HepG2 (cell line): ENCODE measurements at regions not wholly inside any gene's neighbourhood (a gene's known extent, or its start where the extent isn't known, plus 50 kb on each side); places are given as distances from the start of the nearest gene placed in this dataset.
A peak's percentile ranks its signal among the peaks of the same experiment; 100 is the strongest.
"Not testable (repeated sequence)": the region's sequence is repeated elsewhere in the genome, so short reads cannot be mapped to it uniquely, and the experiment has no call there.

Experiments used
- ATF4 ChIP-seq, 2 experiments: fragments of 450-650 bp in 1 of 2; sonication (generic) in 1 of 2; formaldehyde crosslinking; IDR thresholded peaks; 2 replicates each; pipeline versions ENCODE4 v1.5.0 to v1.8.0; 2020 to 2022; ENCODE audit warnings: mild to moderate bottlenecking in 1 of 2, missing genetic modification reagents in 1 of 2
- ELF1 ChIP-seq: sonication (generic); formaldehyde crosslinking; IDR thresholded peaks from 2 replicates; pipeline ENCODE4 v1.4.0; 2020; ENCODE audit warnings: missing genetic modification reagents
- FOXO1 ChIP-seq: sonication (generic); formaldehyde crosslinking; IDR thresholded peaks from 2 replicates; pipeline ENCODE4 v1.4.0; 2020; ENCODE audit warnings: missing genetic modification reagents
- GABPA ChIP-seq, 2 experiments: IDR thresholded peaks; 2 replicates each; pipeline ENCODE4 v1.6.1; 2011 to 2016; ENCODE audit warnings: low read depth in 2 of 2, low read length in 1 of 2, missing biosample characterization in 1 of 2, missing genetic modification characterization in 1 of 2
- GMEB1 ChIP-seq: sonication (generic); formaldehyde crosslinking; IDR thresholded peaks from 2 replicates; pipeline ENCODE4 v1.5.1; 2020; ENCODE audit warnings: missing genetic modification reagents, mild to moderate bottlenecking, borderline replicate concordance
- HINFP ChIP-seq: sonication (generic); formaldehyde crosslinking; IDR thresholded peaks from 2 replicates; pipeline ENCODE4 v1.4.0; 2020; ENCODE audit warnings: low read depth, mild to moderate bottlenecking, missing genetic modification reagents
- HIVEP1 ChIP-seq: sonication (generic); formaldehyde crosslinking; IDR thresholded peaks from 2 replicates; pipeline ENCODE4 v1.4.0; 2020; ENCODE audit warnings: mild to moderate bottlenecking, missing genetic modification reagents
- HOXA3 ChIP-seq: sonication (generic); formaldehyde crosslinking; IDR thresholded peaks from 2 replicates; pipeline ENCODE4 v1.5.0; 2020; ENCODE audit warnings: missing genetic modification reagents
- KDM5B ChIP-seq: sonication (generic); formaldehyde crosslinking; IDR thresholded peaks from 2 replicates; pipeline ENCODE4 v1.4.0; 2020; ENCODE audit warnings: missing genetic modification reagents, mild to moderate bottlenecking, borderline replicate concordance
- KMT2A ChIP-seq: sonication (generic); formaldehyde crosslinking; IDR thresholded peaks from 2 replicates; pipeline ENCODE4 v1.4.0; 2020; ENCODE audit warnings: missing genetic modification reagents
- NONO ChIP-seq, 2 experiments: fragments of 450-650 bp in 1 of 2; sonication (generic) in 1 of 2; formaldehyde crosslinking in 1 of 2; IDR thresholded peaks in 1 of 2; conservative IDR thresholded peaks in 1 of 2; 2 replicates each; pipeline versions ENCODE4 v1.6.1 to v1.8.0; 2017 to 2022; ENCODE audit warnings: mild to moderate bottlenecking in 1 of 2, missing genetic modification reagents in 1 of 2, moderate library complexity in 1 of 2
- SIN3A ChIP-seq: IDR thresholded peaks from 2 replicates; pipeline ENCODE4 v1.6.1; 2011; ENCODE audit warnings: low read depth, mild to moderate bottlenecking, control low read depth, low read length, borderline replicate concordance
- TAF1 ChIP-seq: sonication (generic); formaldehyde crosslinking; IDR thresholded peaks from 2 replicates; pipeline ENCODE4 v1.4.0; 2020; ENCODE audit warnings: missing genetic modification reagents
- ZNF777 ChIP-seq: sonication (generic); formaldehyde crosslinking; IDR thresholded peaks from 2 replicates; pipeline ENCODE4 v1.4.0; 2020; ENCODE audit warnings: missing genetic modification reagents
- TF ChIP-seq, protein P1 (sequence below): sonication (generic); formaldehyde crosslinking; IDR thresholded peaks from 2 replicates; pipeline ENCODE4 v1.4.0; 2020; ENCODE audit warnings: missing genetic modification reagents
- TF ChIP-seq, protein P2 (sequence below): sonication (generic); formaldehyde crosslinking; IDR thresholded peaks from 2 replicates; pipeline ENCODE4 v1.5.1; 2020; ENCODE audit warnings: mild to moderate bottlenecking, missing genetic modification reagents, moderate library complexity

GRCh38 chr10:46786518-46787320, 124.5 kb upstream of the PTPN20 start (continued):
- TF ChIP-seq, protein P1, sequence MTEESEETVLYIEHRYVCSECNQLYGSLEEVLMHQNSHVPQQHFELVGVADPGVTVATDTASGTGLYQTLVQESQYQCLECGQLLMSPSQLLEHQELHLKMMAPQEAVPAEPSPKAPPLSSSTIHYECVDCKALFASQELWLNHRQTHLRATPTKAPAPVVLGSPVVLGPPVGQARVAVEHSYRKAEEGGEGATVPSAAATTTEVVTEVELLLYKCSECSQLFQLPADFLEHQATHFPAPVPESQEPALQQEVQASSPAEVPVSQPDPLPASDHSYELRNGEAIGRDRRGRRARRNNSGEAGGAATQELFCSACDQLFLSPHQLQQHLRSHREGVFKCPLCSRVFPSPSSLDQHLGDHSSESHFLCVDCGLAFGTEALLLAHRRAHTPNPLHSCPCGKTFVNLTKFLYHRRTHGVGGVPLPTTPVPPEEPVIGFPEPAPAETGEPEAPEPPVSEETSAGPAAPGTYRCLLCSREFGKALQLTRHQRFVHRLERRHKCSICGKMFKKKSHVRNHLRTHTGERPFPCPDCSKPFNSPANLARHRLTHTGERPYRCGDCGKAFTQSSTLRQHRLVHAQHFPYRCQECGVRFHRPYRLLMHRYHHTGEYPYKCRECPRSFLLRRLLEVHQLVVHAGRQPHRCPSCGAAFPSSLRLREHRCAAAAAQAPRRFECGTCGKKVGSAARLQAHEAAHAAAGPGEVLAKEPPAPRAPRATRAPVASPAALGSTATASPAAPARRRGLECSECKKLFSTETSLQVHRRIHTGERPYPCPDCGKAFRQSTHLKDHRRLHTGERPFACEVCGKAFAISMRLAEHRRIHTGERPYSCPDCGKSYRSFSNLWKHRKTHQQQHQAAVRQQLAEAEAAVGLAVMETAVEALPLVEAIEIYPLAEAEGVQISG, result peak; percentile 32; the same call in 1 of the 2 replicates
- TF ChIP-seq ELF1 (peak; percentile 20; the same call in 1 of the 2 replicates), HOXA3 (CRISPR knock-in tag) (peak; percentile 55), KMT2A (peak; percentile 73), ATF4 (CRISPR knock-in tag; IDR thresholded peaks at IDR 0.05) (0 out of 4 replicates have a peak, but pooled peaks of 1 of the 2 experiments have one; percentile 13), HIVEP1 (CRISPR knock-in tag) (0 out of 2 replicates have a peak, but pooled peaks have one; percentile 33), SIN3A (0 out of 2 replicates have a peak, but pooled peaks have one; percentile 33), ZNF777 (CRISPR knock-in tag) (peak; percentile 46; the same call in 1 of the 2 replicates), GABPA (IDR thresholded peaks at IDR 0.05; ENCODE audit: low read depth, low read length) (peak; percentile 69), GABPA (CRISPR knock-in tag; IDR thresholded peaks at IDR 0.05; ENCODE audit: low read depth) (peak; percentile 90), GMEB1 (CRISPR knock-in tag) (0 out of 2 replicates have a peak, but pooled peaks have one; percentile 35), KDM5B (0 out of 2 replicates have a peak, but pooled peaks have one; percentile 34), HINFP (peak; percentile 96), NONO (CRISPR knock-in tag; conservative IDR thresholded peaks at IDR 0.05) (peak; percentile 57), TAF1 (CRISPR knock-in tag) (peak; percentile 72), FOXO1 (CRISPR knock-in tag) (peak; percentile 72; the same call in 1 of the 2 replicates)
- TF ChIP-seq, protein P2, sequence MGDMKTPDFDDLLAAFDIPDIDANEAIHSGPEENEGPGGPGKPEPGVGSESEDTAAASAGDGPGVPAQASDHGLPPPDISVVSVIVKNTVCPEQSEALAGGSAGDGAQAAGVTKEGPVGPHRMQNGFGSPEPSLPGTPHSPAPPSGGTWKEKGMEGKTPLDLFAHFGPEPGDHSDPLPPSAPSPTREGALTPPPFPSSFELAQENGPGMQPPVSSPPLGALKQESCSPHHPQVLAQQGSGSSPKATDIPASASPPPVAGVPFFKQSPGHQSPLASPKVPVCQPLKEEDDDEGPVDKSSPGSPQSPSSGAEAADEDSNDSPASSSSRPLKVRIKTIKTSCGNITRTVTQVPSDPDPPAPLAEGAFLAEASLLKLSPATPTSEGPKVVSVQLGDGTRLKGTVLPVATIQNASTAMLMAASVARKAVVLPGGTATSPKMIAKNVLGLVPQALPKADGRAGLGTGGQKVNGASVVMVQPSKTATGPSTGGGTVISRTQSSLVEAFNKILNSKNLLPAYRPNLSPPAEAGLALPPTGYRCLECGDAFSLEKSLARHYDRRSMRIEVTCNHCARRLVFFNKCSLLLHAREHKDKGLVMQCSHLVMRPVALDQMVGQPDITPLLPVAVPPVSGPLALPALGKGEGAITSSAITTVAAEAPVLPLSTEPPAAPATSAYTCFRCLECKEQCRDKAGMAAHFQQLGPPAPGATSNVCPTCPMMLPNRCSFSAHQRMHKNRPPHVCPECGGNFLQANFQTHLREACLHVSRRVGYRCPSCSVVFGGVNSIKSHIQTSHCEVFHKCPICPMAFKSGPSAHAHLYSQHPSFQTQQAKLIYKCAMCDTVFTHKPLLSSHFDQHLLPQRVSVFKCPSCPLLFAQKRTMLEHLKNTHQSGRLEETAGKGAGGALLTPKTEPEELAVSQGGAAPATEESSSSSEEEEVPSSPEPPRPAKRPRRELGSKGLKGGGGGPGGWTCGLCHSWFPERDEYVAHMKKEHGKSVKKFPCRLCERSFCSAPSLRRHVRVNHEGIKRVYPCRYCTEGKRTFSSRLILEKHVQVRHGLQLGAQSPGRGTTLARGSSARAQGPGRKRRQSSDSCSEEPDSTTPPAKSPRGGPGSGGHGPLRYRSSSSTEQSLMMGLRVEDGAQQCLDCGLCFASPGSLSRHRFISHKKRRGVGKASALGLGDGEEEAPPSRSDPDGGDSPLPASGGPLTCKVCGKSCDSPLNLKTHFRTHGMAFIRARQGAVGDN (CRISPR knock-in tag), result peak; percentile 76
- TF ChIP-seq NONO (IDR thresholded peaks at IDR 0.05), result not testable (repeated sequence)
